Muscle layer of colon (tissue), 2 donors: ENCODE measurements at regions not wholly inside any gene's neighbourhood (a gene's known extent, or its start where the extent isn't known, plus 50 kb on each side); places are given as distances from the start of the nearest gene placed in this dataset.

Experiments
- H3K27ac ChIP-seq: one replicate; pipeline ENCODE4 v1.7.0; 2013; ENCODE audit warnings: low read depth, mild to moderate bottlenecking, low read length, moderate library complexity
- H3K27me3 ChIP-seq, 2 donors: one replicate each; pipeline ENCODE4 v1.7.0; 2013; ENCODE audit warnings: low read length in 2 of 2, mild to moderate bottlenecking in 2 of 2; ENCODE audit not compliant: insufficient read depth in 2 of 2, control insufficient read depth in 1 of 2
- H3K36me3 ChIP-seq: one replicate; pipeline ENCODE4 v1.7.0; 2013; ENCODE audit warnings: mild to moderate bottlenecking, low read length; ENCODE audit not compliant: insufficient read depth
- H3K4me1 ChIP-seq: one replicate; pipeline ENCODE4 v1.7.0; 2013; ENCODE audit warnings: mild to moderate bottlenecking, low read length; ENCODE audit not compliant: insufficient read depth
- H3K4me3 ChIP-seq, 2 donors: one replicate each; pipeline ENCODE4 v1.7.0; 2013; ENCODE audit warnings: low read length in 2 of 2, low read depth in 1 of 2, mild to moderate bottlenecking in 1 of 2, moderate library complexity in 1 of 2
- H3K9ac ChIP-seq: one replicate; pipeline ENCODE4 v1.7.0; 2013; ENCODE audit warnings: low read length
- H3K9me3 ChIP-seq: one replicate; pipeline ENCODE4 v1.7.0; 2013; ENCODE audit warnings: mild to moderate bottlenecking, low read length
- donor health status: abdominal sarcoma.
- donor health status: Adenocarcinoma of cecum.

GRCh38 chr9:89896806-89897340, 292.1 kb downstream of the GADD45G start:
- Histone ChIP-seq H3K9ac (no peak overlapping the region), H3K27ac (no peak overlapping the region), H3K36me3 (no peaks in the 10 kb centered on the region), H3K4me1 (peaks cover 12% of the 10 kb centered on the region), H3K9me3 (no peaks in the 10 kb centered on the region), H3K4me3 (no peak overlapping the region), H3K27me3 (no peaks in the 10 kb centered on the region)

- Histone ChIP-seq H3K27me3 (no peaks in the 10 kb centered on the region), H3K9ac (no peak overlapping the region), H3K9me3 (no peaks in the 10 kb centered on the region), H3K27ac (no peak overlapping the region), H3K36me3 (no peaks in the 10 kb centered on the region), H3K4me1 (peaks cover 3% of the 10 kb centered on the region), H3K4me3 (no peak overlapping the region)
Observed at GRCh38 chr9:89899573-89899972, 294.8 kb downstream of the GADD45G start.

GRCh38 chr9:89901920-89902319, 297.1 kb downstream of the GADD45G start:
- Histone ChIP-seq H3K9me3 (no peaks in the 10 kb centered on the region), H3K9ac (no peak overlapping the region), H3K4me1 (peaks cover 3% of the 10 kb centered on the region), H3K27me3 (no peaks in the 10 kb centered on the region), H3K27ac (no peak overlapping the region), H3K36me3 (no peaks in the 10 kb centered on the region), H3K4me3 (no peak overlapping the region)

GRCh38 chr9:89902450-89903140, 297.8 kb downstream of the GADD45G start:
- Histone ChIP-seq H3K9ac (no peak overlapping the region), H3K27ac (no peak overlapping the region), H3K4me1 (peaks cover 3% of the 10 kb centered on the region), H3K27me3 (no peaks in the 10 kb centered on the region), H3K4me3 (no peak overlapping the region), H3K36me3 (no peaks in the 10 kb centered on the region), H3K9me3 (no peaks in the 10 kb centered on the region)

- H3K36me3 ChIP-seq, result no peaks in the 10 kb centered on the region
- H3K27ac ChIP-seq, result no peak overlapping the region
- no peak overlapping the region for H3K4me3 ChIP-seq
- H3K9ac ChIP-seq, result no peak overlapping the region
- no peaks in the 10 kb centered on the region for H3K27me3 ChIP-seq
- no peaks in the 10 kb centered on the region for H3K9me3 ChIP-seq
- peaks cover 3% of the 10 kb centered on the region for H3K4me1 ChIP-seq
Observed at GRCh38 chr9:89903141-89903475, 298.3 kb downstream of the GADD45G start.

- Histone ChIP-seq H3K4me3 (no peak overlapping the region), H3K9ac (no peak overlapping the region), H3K27me3 (no peaks in the 10 kb centered on the region), H3K27ac (no peak overlapping the region), H3K9me3 (no peaks in the 10 kb centered on the region), H3K36me3 (no peaks in the 10 kb centered on the region), H3K4me1 (peaks cover 3% of the 10 kb centered on the region)
Observed at GRCh38 chr9:89905606-89906338, 301.0 kb downstream of the GADD45G start.

- H3K9ac ChIP-seq, result no peak overlapping the region
Observed at GRCh38 chr9:89911721-89912604, 307.2 kb downstream of the GADD45G start.

GRCh38 chr9:89912605-89912953, 307.8 kb downstream of the GADD45G start:
- Histone ChIP-seq H3K4me3 (no peak overlapping the region), H3K9ac (no peak overlapping the region), H3K9me3 (no peaks in the 10 kb centered on the region), H3K4me1 (no peaks in the 10 kb centered on the region), H3K27ac (no peak overlapping the region), H3K36me3 (no peaks in the 10 kb centered on the region), H3K27me3 (no peaks in the 10 kb centered on the region)

More at GRCh38 chr9:89911721-89912604, 307.2 kb downstream of the GADD45G start:
- H3K36me3 ChIP-seq, result no peaks in the 10 kb centered on the region
- H3K27ac ChIP-seq, result no peak overlapping the region
- H3K4me1 ChIP-seq, result no peaks in the 10 kb centered on the region
- no peaks in the 10 kb centered on the region for H3K27me3 ChIP-seq
- H3K9me3 ChIP-seq, result no peaks in the 10 kb centered on the region
- no peak overlapping the region for H3K4me3 ChIP-seq

GRCh38 chr9:89915187-89915586, 310.4 kb downstream of the GADD45G start:
- Histone ChIP-seq H3K9me3 (no peaks in the 10 kb centered on the region), H3K27ac (no peak overlapping the region), H3K27me3 (no peaks in the 10 kb centered on the region), H3K4me1 (no peaks in the 10 kb centered on the region), H3K9ac (no peak overlapping the region), H3K36me3 (no peaks in the 10 kb centered on the region), H3K4me3 (no peak overlapping the region)

- H3K4me3 ChIP-seq, result no peak overlapping the region
- no peak overlapping the region for H3K27ac ChIP-seq
- no peak overlapping the region for H3K9ac ChIP-seq
Observed at GRCh38 chr9:89916001-89916597, 311.3 kb downstream of the GADD45G start.

GRCh38 chr9:89917861-89918260, 313.0 kb downstream of the GADD45G start:
- Histone ChIP-seq H3K9me3 (no peaks in the 10 kb centered on the region), H3K4me1 (no peaks in the 10 kb centered on the region), H3K27me3 (no peaks in the 10 kb centered on the region)

More at GRCh38 chr9:89916001-89916597, 311.3 kb downstream of the GADD45G start:
- H3K4me1 ChIP-seq, result no peaks in the 10 kb centered on the region
- H3K36me3 ChIP-seq, result no peaks in the 10 kb centered on the region
- no peaks in the 10 kb centered on the region for H3K9me3 ChIP-seq
- H3K27me3 ChIP-seq, result no peaks in the 10 kb centered on the region

More at GRCh38 chr9:89917861-89918260, 313.0 kb downstream of the GADD45G start:
- H3K4me3 ChIP-seq, result no peak overlapping the region
- H3K27ac ChIP-seq, result no peak overlapping the region
- no peaks in the 10 kb centered on the region for H3K36me3 ChIP-seq
- no peak overlapping the region for H3K9ac ChIP-seq
